Iris pigment epithelial cell (primary cell): ENCODE measurements at regions not wholly inside any gene's neighbourhood (a gene's known extent, or its start where the extent isn't known, plus 50 kb on each side); places are given as distances from the start of the nearest gene placed in this dataset.

Experiments used
- DNase-seq: peaks from one replicate; pipeline ENCODE4 v3.0.0-alpha.2; 2011; ENCODE audit warnings: low read depth

GRCh38 chr10:3426190-3426845, 253.7 kb upstream of the PITRM1 start:
- peak; percentile 91 for DNase-seq

GRCh38 chr10:3425716-3426115, 253.1 kb upstream of the PITRM1 start:
- peak; percentile 25 for DNase-seq

GRCh38 chr10:3425261-3425660, 252.7 kb upstream of the PITRM1 start:
- no peak for DNase-seq

GRCh38 chr10:3424111-3424851, 251.7 kb upstream of the PITRM1 start:
- peak; percentile 84 for DNase-seq

GRCh38 chr10:3423384-3423783, 250.8 kb upstream of the PITRM1 start:
- no peak for DNase-seq

GRCh38 chr10:3422282-3422681, 249.7 kb upstream of the PITRM1 start:
- DNase-seq: no peak

- no peak for DNase-seq
Measured at GRCh38 chr10:3421537-3422257, 249.1 kb upstream of the PITRM1 start.

- no peak for DNase-seq
Measured at GRCh38 chr10:3420527-3421469, 248.2 kb upstream of the PITRM1 start.

GRCh38 chr10:3419719-3420495, 247.3 kb upstream of the PITRM1 start:
- no peak for DNase-seq

- no peak for DNase-seq
Measured at GRCh38 chr10:3418926-3419325, 246.3 kb upstream of the PITRM1 start.

GRCh38 chr10:3418041-3418754, 245.6 kb upstream of the PITRM1 start:
- no peak for DNase-seq

GRCh38 chr10:3417096-3417495, 244.5 kb upstream of the PITRM1 start:
- no peak for DNase-seq

- no peak for DNase-seq
Measured at GRCh38 chr10:3415878-3416605, 243.5 kb upstream of the PITRM1 start.

GRCh38 chr10:3415038-3415736, 242.6 kb upstream of the PITRM1 start:
- DNase-seq: no peak

- no peak for DNase-seq
Measured at GRCh38 chr10:3414667-3415023, 242.1 kb upstream of the PITRM1 start.

GRCh38 chr10:3413937-3414666, 241.5 kb upstream of the PITRM1 start:
- no peak for DNase-seq

- DNase-seq: no peak
Measured at GRCh38 chr10:3412646-3413045, 240.1 kb upstream of the PITRM1 start.

GRCh38 chr10:3412071-3412582, 239.5 kb upstream of the PITRM1 start:
- no peak for DNase-seq
